Right renal cortex interstitium (tissue), 3 donors: ENCODE measurements at regions not wholly inside any gene's neighbourhood (a gene's known extent, or its start where the extent isn't known, plus 50 kb on each side); places are given as distances from the start of the nearest gene placed in this dataset.

Experiments
- DNase-seq, 3 donors: peaks; one replicate each; pipeline ENCODE4 v3.0.0-alpha.2; 2013; ENCODE audit warnings: low read depth in 3 of 3, low spot score in 2 of 3

GRCh38 chr7:125599387-125599786 is 669.8 kb upstream of the POT1 start:
- no peak for DNase-seq

- DNase-seq = no peak
These were observed 662.7 kb upstream of the POT1 start for GRCh38 chr7:125592331-125592730.

- DNase-seq = no peak
These were observed 643.5 kb upstream of the POT1 start for GRCh38 chr7:125573126-125573525.

- DNase-seq = no peak
These were observed 642.8 kb upstream of the POT1 start for GRCh38 chr7:125572414-125572813.

GRCh38 chr7:125568799-125569198 is 639.2 kb upstream of the POT1 start:
- no peak for DNase-seq

- DNase-seq = no peak
These were observed 638.1 kb upstream of the POT1 start for GRCh38 chr7:125567686-125568085.

GRCh38 chr7:125563964-125564529 is 634.4 kb upstream of the POT1 start:
- no peak for DNase-seq

GRCh38 chr7:125563557-125563956 is 633.9 kb upstream of the POT1 start:
- DNase-seq = no peak

GRCh38 chr7:125561006-125561405 is 631.4 kb upstream of the POT1 start:
- DNase-seq = no peak

- DNase-seq = no peak
These were observed 630.3 kb upstream of the POT1 start for GRCh38 chr7:125559921-125560320.

- no peak for DNase-seq
These were observed 626.3 kb upstream of the POT1 start for GRCh38 chr7:125555916-125556315.

GRCh38 chr7:125551008-125551407 is 621.4 kb upstream of the POT1 start:
- DNase-seq = no peak

GRCh38 chr7:125547505-125547904 is 617.9 kb upstream of the POT1 start:
- no peak for DNase-seq

- DNase-seq = no peak
These were observed 600.9 kb upstream of the POT1 start for GRCh38 chr7:125530553-125530952.

GRCh38 chr7:125529249-125529648 is 599.6 kb upstream of the POT1 start:
- DNase-seq = no peak

GRCh38 chr7:125526958-125527357 is 597.3 kb upstream of the POT1 start:
- DNase-seq = no peak

GRCh38 chr7:125526092-125526491 is 596.5 kb upstream of the POT1 start:
- no peak for DNase-seq

- no peak for DNase-seq
These were observed 586.6 kb upstream of the POT1 start for GRCh38 chr7:125516194-125516593.

- DNase-seq = no peak
These were observed 582.7 kb upstream of the POT1 start for GRCh38 chr7:125512373-125512772.

- DNase-seq = no peak
These were observed 581.7 kb upstream of the POT1 start for GRCh38 chr7:125511310-125511709.

- no peak for DNase-seq
These were observed 576.7 kb upstream of the POT1 start for GRCh38 chr7:125506331-125506730.

- no peak for DNase-seq
These were observed 575.2 kb upstream of the POT1 start for GRCh38 chr7:125504848-125505247.

- no peak for DNase-seq
These were observed 566.4 kb upstream of the POT1 start for GRCh38 chr7:125495997-125496396.
